ENCODE measurements at regions not wholly inside any gene's neighbourhood (a gene's known extent, or its start where the extent isn't known, plus 50 kb on each side); places are given as distances from the start of the nearest gene placed in this dataset.

- TF ChIP-seq POLR2A (IDR thresholded peaks at IDR 0.05; ENCODE audit: low read depth, low read length) (no peak), CTCF (IDR thresholded peaks at IDR 0.05; ENCODE audit: extremely low read depth in 1 of 2, insufficient read depth in 1 of 2, low read depth in 1 of 2, low read length in 2 of 2) (peak; percentile 89 to 94), GATA2 (IDR thresholded peaks at IDR 0.05; ENCODE audit: insufficient read depth, insufficient read length, low read depth, low read length) (no peak)
Observed at GRCh38 chr7:131688738-131689661, 132.6 kb upstream of the PODXL start.
